Keratinocyte (primary cell): ENCODE measurements at regions not wholly inside any gene's neighbourhood (a gene's known extent, or its start where the extent isn't known, plus 50 kb on each side); places are given as distances from the start of the nearest gene placed in this dataset.

Experiments
- CTCF ChIP-seq, 3 experiments: IDR thresholded peaks in 1 of 3; conservative IDR thresholded peaks in 1 of 3; optimal IDR thresholded peaks in 1 of 3; 2 replicates in 2 of 3; 3 replicates in 1 of 3; pipeline versions ENCODE3 to v1.5.1; 2011; ENCODE audit warnings: low read length in 3 of 3, mild to moderate bottlenecking in 3 of 3, moderate library complexity in 2 of 3, control low read depth in 1 of 3, inconsistent platforms in 1 of 3; ENCODE audit not compliant: insufficient read depth in 2 of 3; ENCODE audit errors: extremely low read depth in 1 of 3
- EZH2 ChIP-seq: IDR thresholded peaks from one replicate; pipeline ENCODE4 v1.6.1; 2012; ENCODE audit warnings: inconsistent platforms, mild to moderate bottlenecking, low read length, moderate library complexity

GRCh38 chr3:194928227-194928626 lies 242.5 kb downstream of the FAM43A start:
- TF ChIP-seq CTCF (optimal IDR thresholded peaks at IDR 0.05 in 1 of 3, IDR thresholded peaks at IDR 0.05 in 1 of 3, conservative IDR thresholded peaks at IDR 0.05 in 1 of 3; ENCODE audit: extremely low read depth in 1 of 3, insufficient read depth in 2 of 3, low read length in 3 of 3) = no peak
- TF ChIP-seq EZH2 = no peak
